Uterus (tissue), 2 donors: ENCODE measurements at regions not wholly inside any gene's neighbourhood (a gene's known extent, or its start where the extent isn't known, plus 50 kb on each side); places are given as distances from the start of the nearest gene placed in this dataset.

ENCODE experiments used
- CTCF ChIP-seq, 4 experiments: fragments of 200-600 bp in 2 of 4; fragments of 450-650 bp in 2 of 4; sonication (generic) in 2 of 4; IDR thresholded peaks; one replicate each; pipeline ENCODE4 v1.5.1; 2016 to 2019; ENCODE audit warnings: antibody characterized with exemption in 4 of 4, mild to moderate bottlenecking in 2 of 4, moderate library complexity in 1 of 4
- POLR2A ChIP-seq, 2 donors: fragments of 450-650 bp; IDR thresholded peaks; one replicate each; pipeline ENCODE4 v1.6.1; 2016; ENCODE audit warnings: antibody characterized with exemption in 2 of 2, mild to moderate bottlenecking in 1 of 2, moderate library complexity in 1 of 2

DNA sequence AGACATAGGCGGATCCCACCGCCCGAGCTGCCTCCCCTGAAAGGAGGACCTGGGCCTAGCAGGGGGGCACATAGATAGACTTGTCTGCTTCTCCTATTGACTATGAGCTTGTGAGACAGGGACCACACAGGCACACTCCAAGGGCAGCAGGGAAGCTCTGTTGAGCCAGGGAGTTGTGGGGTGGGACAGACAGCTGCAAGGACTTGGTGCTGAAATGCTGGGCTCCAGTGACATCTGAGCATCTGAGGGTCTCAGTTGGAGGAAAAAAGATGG is 53.4 kb upstream of the ANO1 start:
- TF ChIP-seq POLR2A (IDR thresholded peaks at IDR 0.05) (no peak), CTCF (IDR thresholded peaks at IDR 0.05) (no peak)
